Ascending aorta (tissue), 2 donors: ENCODE measurements at regions not wholly inside any gene's neighbourhood (a gene's known extent, or its start where the extent isn't known, plus 50 kb on each side); places are given as distances from the start of the nearest gene placed in this dataset.

Experiments used
- DNase-seq, 2 donors: peaks; one replicate each; pipeline ENCODE4 v3.0.0-alpha.2; 2019; ENCODE audit warnings: low spot score in 2 of 2
- H3K27ac ChIP-seq, 2 donors: fragments of 200-600 bp; sonication (generic); one replicate each; pipeline ENCODE4 v1.5.1; 2016 to 2017; ENCODE audit warnings: mild to moderate bottlenecking in 1 of 2
- H3K27me3 ChIP-seq: fragments of 200-600 bp; sonication (generic); one replicate; pipeline ENCODE4 v1.5.1; 2017
- H3K36me3 ChIP-seq, 2 donors: fragments of 200-600 bp; sonication (generic); one replicate each; pipeline ENCODE4 v1.5.1; 2016
- H3K4me1 ChIP-seq, 2 donors: fragments of 200-600 bp; sonication (generic); one replicate each; pipeline ENCODE4 v1.5.1; 2016 to 2017; ENCODE audit warnings: mild to moderate bottlenecking in 1 of 2
- H3K4me3 ChIP-seq, 2 donors: fragments of 200-600 bp; sonication (generic); one replicate each; pipeline ENCODE4 v1.5.1; 2016 to 2017; ENCODE audit warnings: mild to moderate bottlenecking in 1 of 2
- H3K9me3 ChIP-seq, 2 donors: fragments of 200-600 bp; sonication (generic); one replicate each; pipeline ENCODE4 v1.5.1; 2016
- intact Hi-C: fragments of 100-400 bp; cut with DNase I; formaldehyde crosslinking; loops from one replicate; pipeline ENCODE4 v1.15.1; 2023
- TF ChIP-seq, protein P1 (sequence below), 3 experiments: fragments of 200-600 bp in 2 of 3; fragments of 450-650 bp in 1 of 3; sonication (generic) in 2 of 3; IDR thresholded peaks; one replicate each; pipeline ENCODE4 v1.5.1; 2016 to 2019; ENCODE audit warnings: antibody characterized with exemption in 3 of 3, mild to moderate bottlenecking in 1 of 3, moderate library complexity in 1 of 3

- Histone ChIP-seq H3K9me3 (no peaks in the 10 kb centered on the region), H3K27me3 (no peaks in the 10 kb centered on the region), H3K27ac (no peak overlapping the region), H3K4me1 (no peaks in the 10 kb centered on the region), H3K4me3 (no peak overlapping the region), H3K36me3 (no peaks in the 10 kb centered on the region)
- TF ChIP-seq, protein P1, sequence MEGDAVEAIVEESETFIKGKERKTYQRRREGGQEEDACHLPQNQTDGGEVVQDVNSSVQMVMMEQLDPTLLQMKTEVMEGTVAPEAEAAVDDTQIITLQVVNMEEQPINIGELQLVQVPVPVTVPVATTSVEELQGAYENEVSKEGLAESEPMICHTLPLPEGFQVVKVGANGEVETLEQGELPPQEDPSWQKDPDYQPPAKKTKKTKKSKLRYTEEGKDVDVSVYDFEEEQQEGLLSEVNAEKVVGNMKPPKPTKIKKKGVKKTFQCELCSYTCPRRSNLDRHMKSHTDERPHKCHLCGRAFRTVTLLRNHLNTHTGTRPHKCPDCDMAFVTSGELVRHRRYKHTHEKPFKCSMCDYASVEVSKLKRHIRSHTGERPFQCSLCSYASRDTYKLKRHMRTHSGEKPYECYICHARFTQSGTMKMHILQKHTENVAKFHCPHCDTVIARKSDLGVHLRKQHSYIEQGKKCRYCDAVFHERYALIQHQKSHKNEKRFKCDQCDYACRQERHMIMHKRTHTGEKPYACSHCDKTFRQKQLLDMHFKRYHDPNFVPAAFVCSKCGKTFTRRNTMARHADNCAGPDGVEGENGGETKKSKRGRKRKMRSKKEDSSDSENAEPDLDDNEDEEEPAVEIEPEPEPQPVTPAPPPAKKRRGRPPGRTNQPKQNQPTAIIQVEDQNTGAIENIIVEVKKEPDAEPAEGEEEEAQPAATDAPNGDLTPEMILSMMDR (IDR thresholded peaks at IDR 0.05): no peak
- DNase-seq: no peak
- intact Hi-C loops: no loop called here
These were observed 97.4 kb upstream of the ADGRL2 start for GRCh38 chr1:81703391-81703755.

DNA sequence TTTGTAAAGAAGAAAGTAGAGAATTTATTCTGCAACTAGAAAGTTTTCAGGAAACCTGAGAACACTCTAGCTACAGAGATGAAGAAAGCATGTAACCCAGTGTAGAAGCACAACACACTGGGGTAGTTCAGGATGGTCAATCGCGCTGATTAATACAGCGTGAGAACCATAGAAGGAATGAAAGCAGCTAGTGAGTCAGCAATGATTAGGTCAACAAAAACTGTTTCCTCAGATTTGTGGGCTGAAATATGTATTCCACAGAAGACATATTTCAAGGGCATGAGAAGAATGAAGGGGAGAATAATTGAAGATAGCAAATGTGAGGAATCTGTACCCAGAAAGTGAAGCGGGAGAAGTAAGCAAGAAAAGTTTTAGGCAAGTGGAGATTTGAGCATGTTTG lies 97.8 kb upstream of the ADGRL2 start:
- TF ChIP-seq, protein P1 (IDR thresholded peaks at IDR 0.05): no peak
- no peaks in the 10 kb centered on the region for H3K9me3 ChIP-seq
- no peak overlapping the region for H3K27ac ChIP-seq
- no peak for DNase-seq
- H3K36me3 ChIP-seq: no peaks in the 10 kb centered on the region
- H3K27me3 ChIP-seq: no peaks in the 10 kb centered on the region
- H3K4me1 ChIP-seq: no peaks in the 10 kb centered on the region
- intact Hi-C loops: no loop called here
- H3K4me3 ChIP-seq: no peak overlapping the region

GRCh38 chr1:81702079-81702715 lies 98.5 kb upstream of the ADGRL2 start:
- Histone ChIP-seq H3K36me3 (no peaks in the 10 kb centered on the region), H3K4me1 (no peaks in the 10 kb centered on the region), H3K4me3 (no peak overlapping the region), H3K27ac (no peak overlapping the region), H3K9me3 (no peaks in the 10 kb centered on the region), H3K27me3 (no peaks in the 10 kb centered on the region)
- TF ChIP-seq, protein P1 (IDR thresholded peaks at IDR 0.05): no peak
- DNase-seq: no peak
- intact Hi-C loops: no loop called here

DNA sequence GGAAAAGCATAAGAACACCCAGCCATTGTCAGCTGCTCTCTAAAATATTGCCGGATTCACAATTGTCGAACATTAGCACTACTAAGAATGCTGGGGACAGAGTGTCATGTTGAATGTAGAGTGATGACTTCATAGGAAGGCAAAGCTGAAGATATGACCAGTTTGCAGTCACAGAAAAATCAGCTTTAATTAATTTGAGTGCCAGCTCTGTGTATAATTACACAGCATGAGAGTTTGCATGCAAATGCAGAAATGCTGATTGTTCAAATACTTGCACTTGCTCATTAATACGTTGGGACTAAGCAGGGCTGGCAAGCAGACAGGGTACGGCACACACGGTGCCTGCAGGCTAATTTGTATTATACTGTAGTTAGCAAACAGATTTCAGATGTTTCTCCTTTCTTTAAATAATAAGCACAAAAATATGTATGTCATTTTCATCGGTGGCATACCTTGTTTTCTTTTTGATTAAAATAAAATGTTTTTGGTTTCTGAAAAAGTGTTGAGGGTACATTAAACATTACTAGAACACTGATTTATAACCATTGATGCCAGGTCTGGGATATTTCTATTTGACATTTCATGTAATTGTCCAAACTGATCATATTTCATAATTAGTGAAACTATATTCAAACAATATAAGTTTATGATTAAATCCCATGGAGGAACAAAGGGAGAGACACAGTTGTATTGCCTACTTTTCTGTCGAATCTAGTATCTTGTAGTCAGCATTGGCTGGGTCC lies 99.8 kb upstream of the ADGRL2 start:
- H3K27ac ChIP-seq: no peak overlapping the region
- no peaks in the 10 kb centered on the region for H3K9me3 ChIP-seq
- DNase-seq: no peak
- H3K36me3 ChIP-seq: no peaks in the 10 kb centered on the region
- intact Hi-C loops: no loop called here
- H3K4me1 ChIP-seq: no peaks in the 10 kb centered on the region
- TF ChIP-seq, protein P1 (IDR thresholded peaks at IDR 0.05): no peak
- H3K4me3 ChIP-seq: no peak overlapping the region
- H3K27me3 ChIP-seq: no peaks in the 10 kb centered on the region

DNA sequence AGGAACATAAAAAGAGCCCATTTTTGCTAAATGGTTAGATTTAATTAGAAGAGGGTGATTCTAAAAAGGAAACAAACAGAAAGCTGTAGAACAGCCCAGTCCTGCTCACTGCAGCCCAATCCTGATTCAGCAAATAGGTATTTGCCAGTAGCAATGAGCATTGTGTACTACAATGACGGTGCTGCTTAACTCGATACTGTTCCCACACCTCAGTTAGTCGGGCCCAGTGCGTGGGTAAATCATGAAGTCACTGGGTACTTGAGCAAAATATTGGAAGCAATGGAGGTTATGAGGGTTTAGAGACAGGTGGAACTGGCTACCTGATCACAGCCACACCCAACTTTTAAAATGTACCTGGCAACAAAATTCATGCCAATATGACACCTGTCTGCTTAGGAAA lies 101.5 kb upstream of the ADGRL2 start:
- Histone ChIP-seq H3K4me1 (no peaks in the 10 kb centered on the region), H3K9me3 (no peaks in the 10 kb centered on the region), H3K27me3 (no peaks in the 10 kb centered on the region), H3K27ac (no peak overlapping the region), H3K4me3 (no peak overlapping the region), H3K36me3 (no peaks in the 10 kb centered on the region)
- TF ChIP-seq, protein P1 (IDR thresholded peaks at IDR 0.05): no peak
- no peak for DNase-seq
- intact Hi-C loops: no loop called here
